ENCODE measurements at regions not wholly inside any gene's neighbourhood (a gene's known extent, or its start where the extent isn't known, plus 50 kb on each side); places are given as distances from the start of the nearest gene placed in this dataset.

DNA sequence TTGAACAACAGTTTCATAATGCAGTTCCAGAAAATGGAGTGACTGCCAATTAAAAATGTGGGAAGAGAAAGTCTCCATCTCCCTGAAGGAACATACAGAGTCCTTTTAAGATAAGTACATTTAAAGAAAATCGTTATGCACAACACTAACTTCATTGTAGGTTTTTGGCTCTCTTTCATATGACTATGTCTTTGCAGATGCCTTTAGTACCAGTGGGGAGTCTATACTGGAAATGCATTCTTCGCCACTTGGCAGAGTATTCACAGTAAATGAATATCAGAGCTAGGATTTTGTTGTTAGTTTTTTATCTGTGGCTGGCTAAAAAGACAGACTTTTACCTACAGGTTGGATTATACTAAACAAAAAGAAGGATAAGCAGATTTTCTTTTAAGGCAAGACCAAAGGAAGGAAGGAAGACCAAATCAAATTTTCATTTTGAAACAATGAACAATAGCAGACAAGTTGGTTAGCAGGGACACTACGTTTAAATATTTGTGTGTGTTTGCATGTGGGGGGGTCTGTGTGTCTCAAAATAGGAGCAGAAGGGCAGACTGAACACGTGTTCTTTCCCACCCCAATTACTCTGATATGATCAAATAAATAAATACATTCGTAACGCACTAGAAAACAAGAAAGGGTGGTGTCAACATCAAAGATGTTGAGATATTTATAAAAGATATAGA lies 124.5 kb downstream of the BTG1 start:
- Histone ChIP-seq H3K27ac (no peak overlapping the region), H3K4me1 (no peaks in the 10 kb centered on the region), H3K9me3 (no peaks in the 10 kb centered on the region), H3K4me3 (no peak overlapping the region), H3K36me3 (no peaks in the 10 kb centered on the region), H3K27me3 (no peaks in the 10 kb centered on the region)
- DNase-seq (ENCODE audit: low spot score): no peak
- TF ChIP-seq CTCF (IDR thresholded peaks at IDR 0.05): no peak

DNA sequence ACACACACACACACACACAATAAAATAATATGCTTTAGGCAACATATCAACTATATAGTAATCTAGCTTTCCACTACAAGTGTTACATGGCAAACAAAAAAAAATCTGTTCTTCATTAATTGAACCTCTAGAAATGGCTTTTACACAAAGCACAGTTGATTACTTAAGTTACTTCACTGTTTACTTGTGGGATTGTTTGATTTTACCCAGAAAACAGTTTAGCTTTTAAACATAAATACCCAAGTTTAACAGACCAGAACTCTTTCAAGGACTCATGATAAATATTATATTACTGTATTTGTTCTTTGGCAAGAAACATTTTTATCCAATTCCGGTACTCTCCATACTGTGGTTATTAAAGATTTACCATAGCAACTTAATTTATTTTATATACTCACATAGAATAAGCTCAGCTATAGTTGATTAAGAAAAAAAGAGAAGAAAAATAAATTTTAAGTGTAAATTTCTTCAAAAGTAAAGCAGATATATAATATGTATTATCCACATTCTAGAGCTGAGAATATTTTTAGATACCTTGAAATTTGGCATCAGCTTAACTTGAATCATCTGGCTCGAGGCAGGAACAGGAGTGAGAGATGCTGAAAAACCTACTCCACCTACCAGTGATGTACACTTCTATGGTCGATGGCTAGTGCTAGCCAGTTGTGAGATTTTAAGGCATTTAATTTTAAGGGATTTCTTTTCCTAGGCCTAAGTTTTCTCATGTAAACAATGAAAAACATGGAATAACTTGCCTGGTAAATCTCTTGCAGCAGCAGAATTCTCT lies 126.0 kb downstream of the BTG1 start:
- Histone ChIP-seq H3K36me3 (no peaks in the 10 kb centered on the region), H3K9me3 (no peaks in the 10 kb centered on the region), H3K27ac (no peak overlapping the region), H3K27me3 (no peaks in the 10 kb centered on the region), H3K4me1 (no peaks in the 10 kb centered on the region), H3K4me3 (no peak overlapping the region)
- TF ChIP-seq CTCF (IDR thresholded peaks at IDR 0.05): no peak
- DNase-seq (ENCODE audit: low spot score): no peak

DNA sequence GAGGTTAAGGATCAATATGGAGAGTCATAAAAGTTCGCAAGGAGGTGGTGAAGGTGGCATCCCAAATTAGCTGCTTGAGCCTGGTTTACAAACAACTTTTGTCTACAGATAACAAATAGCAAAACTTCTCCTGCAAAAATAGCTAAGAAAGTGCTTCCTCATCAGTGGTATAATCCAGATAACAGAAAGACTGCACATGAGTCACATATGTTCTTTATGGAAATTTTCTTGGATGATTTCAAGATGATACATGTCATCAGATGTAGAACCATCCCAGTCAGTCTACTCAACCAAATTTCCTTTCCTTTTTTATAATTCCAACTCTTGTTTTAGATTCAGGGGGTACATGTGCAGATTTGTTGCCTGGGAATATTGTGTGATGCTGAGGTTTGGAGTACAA lies 133.0 kb downstream of the BTG1 start:
- Histone ChIP-seq H3K36me3 (no peaks in the 10 kb centered on the region), H3K4me3 (no peak overlapping the region)
- no peak for TF ChIP-seq CTCF (IDR thresholded peaks at IDR 0.05)

DNA sequence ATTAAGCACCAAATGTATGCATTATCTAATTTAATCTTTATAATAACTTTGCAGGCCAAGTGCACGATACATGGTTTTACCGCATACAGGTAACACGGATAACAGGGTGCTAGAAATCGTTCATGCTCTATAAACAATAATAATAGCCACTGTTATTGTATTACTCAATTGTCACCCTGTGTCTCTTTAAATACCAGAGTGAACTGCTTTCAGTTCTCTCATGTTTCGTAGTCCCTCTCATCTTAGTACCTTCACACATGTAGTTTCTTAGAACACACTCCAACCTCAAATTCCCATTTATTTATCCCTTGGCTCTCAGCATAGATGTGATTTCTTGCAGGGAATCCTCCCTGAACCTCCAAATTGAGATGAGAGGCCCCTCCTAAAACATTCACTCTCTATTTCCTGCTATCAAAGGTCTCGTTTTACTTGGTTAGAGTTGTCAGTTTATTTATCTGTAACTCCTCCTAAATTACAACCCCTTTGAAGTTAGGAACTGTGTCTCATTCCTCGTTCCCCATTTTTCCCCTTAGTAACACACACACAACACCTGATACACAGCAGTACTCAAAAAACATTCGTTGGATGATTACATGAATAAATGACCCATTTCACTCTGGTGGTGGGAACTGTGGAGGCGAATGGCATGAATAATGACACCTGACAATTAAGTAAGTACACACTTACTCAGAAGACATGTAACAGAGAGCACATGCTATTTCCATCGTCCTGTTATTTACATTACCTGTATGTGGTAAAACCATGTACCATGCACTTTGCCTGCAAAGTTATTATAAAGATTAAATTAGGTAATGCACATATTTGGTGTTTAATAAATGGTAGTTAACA lies 134.6 kb downstream of the BTG1 start:
- TF ChIP-seq CTCF (IDR thresholded peaks at IDR 0.05): no peak
- Histone ChIP-seq H3K36me3 (no peaks in the 10 kb centered on the region), H3K4me1 (no peaks in the 10 kb centered on the region), H3K9me3 (no peaks in the 10 kb centered on the region), H3K27ac (no peak overlapping the region), H3K27me3 (no peaks in the 10 kb centered on the region), H3K4me3 (no peak overlapping the region)
- DNase-seq (ENCODE audit: low spot score): no peak

More for the DNA sequence above, 133.0 kb downstream of the BTG1 start:
- Histone ChIP-seq H3K9me3 (no peaks in the 10 kb centered on the region), H3K27me3 (no peaks in the 10 kb centered on the region), H3K4me1 (no peaks in the 10 kb centered on the region), H3K27ac (no peak overlapping the region)
- no peak for DNase-seq (ENCODE audit: low spot score)

- no peak overlapping the region for H3K27ac ChIP-seq
- no peak overlapping the region for H3K4me3 ChIP-seq
- H3K4me1 ChIP-seq: peaks cover 0 to 3% of the 10 kb centered on the region in 2 donors
- H3K27me3 ChIP-seq: no peaks in the 10 kb centered on the region
- no peak for DNase-seq (ENCODE audit: low spot score)
- no peaks in the 10 kb centered on the region for H3K36me3 ChIP-seq
- no peaks in the 10 kb centered on the region for H3K9me3 ChIP-seq
- no peak for TF ChIP-seq CTCF (IDR thresholded peaks at IDR 0.05)
These were observed 135.3 kb downstream of the BTG1 start for GRCh38 chr12:92010368-92010767.

All from right atrium auricular region (tissue), 2 donors.